ENCODE measurements at regions not wholly inside any gene's neighbourhood (a gene's known extent, or its start where the extent isn't known, plus 50 kb on each side); places are given as distances from the start of the nearest gene placed in this dataset.
A peak's percentile ranks its signal among the peaks of the same experiment; 100 is the strongest.
"Not testable (repeated sequence)": the region's sequence is repeated elsewhere in the genome, so short reads cannot be mapped to it uniquely, and the experiment has no call there.

- peaks cover 19% of the 10 kb centered on the region for H3K4me1 ChIP-seq (ENCODE audit: control insufficient read depth, extremely low read depth, insufficient read depth, low read length)
- H4K20me1 ChIP-seq (ENCODE audit: control insufficient read depth, extremely low read depth, insufficient read depth, low read length): no peaks in the 10 kb centered on the region
- peak; percentile 57 for FAIRE-seq
- H3K4me2 ChIP-seq (ENCODE audit: control insufficient read depth, extremely low read depth, insufficient read depth, low read depth, low read length): peak overlapping the region; percentile 51
- H2AFZ ChIP-seq (ENCODE audit: control insufficient read depth, low read length): peak overlapping the region; percentile 33
- no peak overlapping the region for H3K4me3 ChIP-seq (ENCODE audit: control insufficient read depth in 2 of 3, extremely low read depth in 1 of 3, insufficient read depth in 2 of 3, low read depth in 1 of 3, low read length in 3 of 3)
- dilution Hi-C loops (cut with MboI; ENCODE audit: extremely low pct_ligation_motif_present, low sequenced_read_pairs): no loop called here
- TF ChIP-seq EZH2 (IDR thresholded peaks at IDR 0.05; ENCODE audit: low read length) (no peak), CTCF (optimal IDR thresholded peaks at IDR 0.05 in 1 of 3, IDR thresholded peaks at IDR 0.05 in 1 of 3, conservative IDR thresholded peaks at IDR 0.05 in 1 of 3; ENCODE audit: extremely low read depth in 1 of 3, insufficient read depth in 2 of 3, low read length in 3 of 3) (no peak)
- no peaks in the 10 kb centered on the region for H3K27me3 ChIP-seq (ENCODE audit: control insufficient read depth, extremely low read depth, insufficient read depth, low read length)
- DNase-seq (ENCODE audit: low read depth, low spot score): no peak
- H3K36me3 ChIP-seq (ENCODE audit: control insufficient read depth in 2 of 2, extremely low read depth in 1 of 2, insufficient read depth in 2 of 2, low read length in 2 of 2): no peaks in the 10 kb centered on the region
- no peaks in the 10 kb centered on the region for H3K79me2 ChIP-seq (ENCODE audit: control insufficient read depth, insufficient read depth, low read length)
- H3K27ac ChIP-seq (ENCODE audit: control insufficient read depth, insufficient read depth, low read length): no peak overlapping the region
- H3K9me3 ChIP-seq (ENCODE audit: control insufficient read depth, low read depth, low read length): no peaks in the 10 kb centered on the region
- no peak overlapping the region for H3K9ac ChIP-seq (ENCODE audit: control insufficient read depth, extremely low read depth, insufficient read depth, low read length)
- H3K9me1 ChIP-seq (ENCODE audit: control insufficient read depth, extremely low read depth, insufficient read depth, low read length): no peaks in the 10 kb centered on the region
Observed at GRCh38 chr2:11950896-11951295, 204.5 kb downstream of the LPIN1 start.

GRCh38 chr2:11951492-11951891 lies 205.1 kb downstream of the LPIN1 start:
- H3K27ac ChIP-seq (ENCODE audit: control insufficient read depth, insufficient read depth, low read length); H2AFZ ChIP-seq (ENCODE audit: control insufficient read depth, low read length); H3K9me3 ChIP-seq (ENCODE audit: control insufficient read depth, low read depth, low read length); H3K27me3 ChIP-seq (ENCODE audit: control insufficient read depth, extremely low read depth, insufficient read depth, low read length); H3K4me3 ChIP-seq (ENCODE audit: control insufficient read depth in 2 of 3, extremely low read depth in 1 of 3, insufficient read depth in 2 of 3, low read depth in 1 of 3, low read length in 3 of 3); dilution Hi-C loops (cut with MboI; ENCODE audit: extremely low pct_ligation_motif_present, low sequenced_read_pairs); H3K9me1 ChIP-seq (ENCODE audit: control insufficient read depth, extremely low read depth, insufficient read depth, low read length); H3K79me2 ChIP-seq (ENCODE audit: control insufficient read depth, insufficient read depth, low read length); H3K9ac ChIP-seq (ENCODE audit: control insufficient read depth, extremely low read depth, insufficient read depth, low read length); H3K4me2 ChIP-seq (ENCODE audit: control insufficient read depth, extremely low read depth, insufficient read depth, low read depth, low read length); FAIRE-seq; DNase-seq (ENCODE audit: low read depth, low spot score); H3K36me3 ChIP-seq (ENCODE audit: control insufficient read depth in 2 of 2, extremely low read depth in 1 of 2, insufficient read depth in 2 of 2, low read length in 2 of 2); H4K20me1 ChIP-seq (ENCODE audit: control insufficient read depth, extremely low read depth, insufficient read depth, low read length): not testable (repeated sequence)
- H3K4me1 ChIP-seq (ENCODE audit: control insufficient read depth, extremely low read depth, insufficient read depth, low read length): peaks cover 19% of the 10 kb centered on the region
- TF ChIP-seq CTCF (optimal IDR thresholded peaks at IDR 0.05 in 1 of 3, IDR thresholded peaks at IDR 0.05 in 1 of 3, conservative IDR thresholded peaks at IDR 0.05 in 1 of 3; ENCODE audit: extremely low read depth in 1 of 3, insufficient read depth in 2 of 3, low read length in 3 of 3): peak in 1 of 3 experiments; percentile 43
